ENCODE measurements at regions not wholly inside any gene's neighbourhood (a gene's known extent, or its start where the extent isn't known, plus 50 kb on each side); places are given as distances from the start of the nearest gene placed in this dataset.

DNA sequence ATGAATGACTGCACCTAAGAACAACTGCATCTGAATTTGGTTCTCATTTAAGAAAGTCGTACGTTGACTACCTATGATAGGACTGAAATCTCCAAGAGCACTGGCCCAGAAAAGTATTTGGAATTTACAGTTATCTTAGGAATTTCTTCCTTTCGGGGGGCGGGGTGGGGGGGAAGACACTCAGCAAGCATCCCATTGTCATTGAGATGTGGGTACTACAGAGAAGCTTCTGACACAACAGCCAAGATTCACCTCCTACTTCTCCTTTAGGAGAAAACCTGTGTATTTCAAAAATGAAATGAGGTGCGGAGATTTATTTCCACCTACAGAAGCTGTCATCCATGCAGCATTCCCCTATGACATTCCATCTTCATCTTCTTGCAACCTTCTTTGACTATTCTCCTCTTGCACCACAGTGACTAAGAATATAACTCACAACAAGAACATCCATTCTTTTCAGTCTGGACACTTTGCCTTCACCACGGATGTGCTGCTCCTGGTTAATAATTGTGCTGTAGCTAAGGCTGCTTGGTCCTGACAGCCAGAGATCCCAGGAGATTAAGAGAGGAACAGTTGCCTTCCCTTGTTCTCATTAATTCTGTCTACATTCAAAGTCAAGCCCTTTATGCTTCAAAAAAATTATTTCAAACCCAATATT, 98.4 kb upstream of the FRMD4A start:
- H3K4me2 ChIP-seq (ENCODE audit: low read length), result no peak overlapping the region
- TF ChIP-seq EZH2phosphoT487 (IDR thresholded peaks at IDR 0.05; ENCODE audit: borderline replicate concordance, low read depth, low read length), result no peak
- TF ChIP-seq, protein P1, sequence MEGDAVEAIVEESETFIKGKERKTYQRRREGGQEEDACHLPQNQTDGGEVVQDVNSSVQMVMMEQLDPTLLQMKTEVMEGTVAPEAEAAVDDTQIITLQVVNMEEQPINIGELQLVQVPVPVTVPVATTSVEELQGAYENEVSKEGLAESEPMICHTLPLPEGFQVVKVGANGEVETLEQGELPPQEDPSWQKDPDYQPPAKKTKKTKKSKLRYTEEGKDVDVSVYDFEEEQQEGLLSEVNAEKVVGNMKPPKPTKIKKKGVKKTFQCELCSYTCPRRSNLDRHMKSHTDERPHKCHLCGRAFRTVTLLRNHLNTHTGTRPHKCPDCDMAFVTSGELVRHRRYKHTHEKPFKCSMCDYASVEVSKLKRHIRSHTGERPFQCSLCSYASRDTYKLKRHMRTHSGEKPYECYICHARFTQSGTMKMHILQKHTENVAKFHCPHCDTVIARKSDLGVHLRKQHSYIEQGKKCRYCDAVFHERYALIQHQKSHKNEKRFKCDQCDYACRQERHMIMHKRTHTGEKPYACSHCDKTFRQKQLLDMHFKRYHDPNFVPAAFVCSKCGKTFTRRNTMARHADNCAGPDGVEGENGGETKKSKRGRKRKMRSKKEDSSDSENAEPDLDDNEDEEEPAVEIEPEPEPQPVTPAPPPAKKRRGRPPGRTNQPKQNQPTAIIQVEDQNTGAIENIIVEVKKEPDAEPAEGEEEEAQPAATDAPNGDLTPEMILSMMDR (conservative IDR thresholded peaks at IDR 0.05; ENCODE audit: low read length), result no peak
- H3K79me2 ChIP-seq (ENCODE audit: insufficient read depth, low read depth, low read length), result no peaks in the 10 kb centered on the region
- no TSS peak for BruUV-seq (replicated peaks)
- H2AFZ ChIP-seq (ENCODE audit: low read length), result no peak overlapping the region
- intact Hi-C loops (cut with micrococcal nuclease; ENCODE audit: unreplicated experiment), result no loop called here
- H4K20me1 ChIP-seq (ENCODE audit: insufficient read depth, low read length), result no peaks in the 10 kb centered on the region
- CTCF ChIA-PET (ENCODE audit: unreplicated experiment), result no interaction called here
- H3K27ac ChIP-seq (ENCODE audit: low read depth, low read length, poor library complexity, severe bottlenecking), result no peak overlapping the region
- no peak overlapping the region for H3K4me3 ChIP-seq (ENCODE audit: low read depth, low read length, poor library complexity, severe bottlenecking)
- H3K4me1 ChIP-seq (ENCODE audit: insufficient read depth, low read length, poor library complexity, severe bottlenecking), result no peaks in the 10 kb centered on the region
- H3K36me3 ChIP-seq (ENCODE audit: insufficient read depth, low read length), result no peaks in the 10 kb centered on the region
- no peak for DNase-seq (ENCODE audit: low spot score)
- H3K9me3 ChIP-seq (ENCODE audit: low read length), result no peaks in the 10 kb centered on the region
- H3K9me2 ChIP-seq (ENCODE audit: insufficient read depth, low read length), result no peaks in the 10 kb centered on the region
- POLR2A ChIA-PET, result no interaction called here

DNA sequence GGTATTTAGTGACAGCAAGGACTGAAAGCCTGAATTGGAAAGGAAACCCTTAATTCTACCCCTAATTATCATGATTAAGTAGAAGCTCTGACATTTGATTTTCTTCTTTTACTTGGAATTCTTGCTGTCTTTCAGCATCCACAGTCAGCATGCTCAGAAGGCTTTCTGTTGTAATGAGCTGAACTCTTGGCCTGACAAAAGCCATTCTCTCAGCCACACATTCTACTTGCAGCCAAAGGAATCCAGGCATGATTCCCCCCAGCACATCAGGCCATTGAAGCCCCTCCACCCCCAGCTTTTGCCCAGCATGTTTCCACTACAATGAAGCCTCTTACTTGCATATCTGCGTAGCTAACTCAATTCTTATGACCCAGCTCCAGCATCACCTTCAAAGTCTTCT, 94.3 kb upstream of the FRMD4A start:
- no peak overlapping the region for H3K27ac ChIP-seq (ENCODE audit: low read depth, low read length, poor library complexity, severe bottlenecking)
- H3K4me1 ChIP-seq (ENCODE audit: insufficient read depth, low read length, poor library complexity, severe bottlenecking), result no peaks in the 10 kb centered on the region
- H3K36me3 ChIP-seq (ENCODE audit: insufficient read depth, low read length), result no peaks in the 10 kb centered on the region
- BruUV-seq (replicated peaks), result no TSS peak
- no peak overlapping the region for H3K4me3 ChIP-seq (ENCODE audit: low read depth, low read length, poor library complexity, severe bottlenecking)
- H2AFZ ChIP-seq (ENCODE audit: low read length), result no peak overlapping the region
- H3K79me2 ChIP-seq (ENCODE audit: insufficient read depth, low read depth, low read length), result no peaks in the 10 kb centered on the region
- no peaks in the 10 kb centered on the region for H4K20me1 ChIP-seq (ENCODE audit: insufficient read depth, low read length)
- no peaks in the 10 kb centered on the region for H3K9me3 ChIP-seq (ENCODE audit: low read length)
- DNase-seq (ENCODE audit: low spot score), result no peak
- no peaks in the 10 kb centered on the region for H3K9me2 ChIP-seq (ENCODE audit: insufficient read depth, low read length)
- POLR2A ChIA-PET, result interaction anchor here (0.5 to 0.9 kb wide), 3 partner anchors 9 to 712 kb away, joined by 3 to 4 read pairs (median 3); no protein-coding TSS in a partner anchor
- TF ChIP-seq, protein P1 (conservative IDR thresholded peaks at IDR 0.05; ENCODE audit: low read length), result no peak
- no peak for TF ChIP-seq EZH2phosphoT487 (IDR thresholded peaks at IDR 0.05; ENCODE audit: borderline replicate concordance, low read depth, low read length)
- CTCF ChIA-PET (ENCODE audit: unreplicated experiment), result no interaction called here
- H3K4me2 ChIP-seq (ENCODE audit: low read length), result no peak overlapping the region
- intact Hi-C loops (cut with micrococcal nuclease; ENCODE audit: unreplicated experiment), result no loop called here

DNA sequence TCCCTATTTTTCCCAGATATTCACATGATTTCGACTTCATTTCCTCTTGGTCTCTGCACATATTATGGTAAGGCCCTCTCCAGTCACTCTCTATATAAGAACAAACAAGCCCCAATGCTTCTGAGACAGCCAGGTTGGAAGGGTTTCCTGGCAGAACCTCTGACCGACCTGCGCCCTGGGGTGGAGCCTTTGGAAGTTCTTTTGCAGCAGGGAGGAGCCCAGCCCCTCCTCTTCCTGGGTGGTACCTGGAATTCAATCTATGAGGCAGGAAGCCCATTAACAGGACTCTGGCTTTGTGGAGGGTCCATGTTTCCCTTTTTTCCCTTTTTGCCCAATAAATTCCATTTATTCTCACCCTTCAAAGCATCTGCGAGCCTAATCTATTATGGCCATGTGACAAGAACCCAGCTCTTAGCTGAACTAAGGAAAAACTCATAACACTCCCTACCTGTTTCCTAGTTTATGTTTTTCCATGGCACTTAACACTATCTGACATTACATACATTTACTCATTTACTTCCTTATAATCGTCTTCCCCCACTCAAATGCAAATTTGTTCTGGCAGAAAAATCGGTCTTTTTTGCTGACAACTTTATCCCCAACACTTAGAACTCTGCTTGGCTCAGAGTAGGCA, 92.5 kb upstream of the FRMD4A start:
- Histone ChIP-seq H3K4me3 (ENCODE audit: low read depth, low read length, poor library complexity, severe bottlenecking) (no peak overlapping the region), H3K9me3 (ENCODE audit: low read length) (no peaks in the 10 kb centered on the region), H4K20me1 (ENCODE audit: insufficient read depth, low read length) (no peaks in the 10 kb centered on the region), H3K27ac (ENCODE audit: low read depth, low read length, poor library complexity, severe bottlenecking) (no peak overlapping the region), H3K9me2 (ENCODE audit: insufficient read depth, low read length) (no peaks in the 10 kb centered on the region), H3K4me1 (ENCODE audit: insufficient read depth, low read length, poor library complexity, severe bottlenecking) (no peaks in the 10 kb centered on the region), H3K79me2 (ENCODE audit: insufficient read depth, low read depth, low read length) (no peaks in the 10 kb centered on the region), H2AFZ (ENCODE audit: low read length) (no peak overlapping the region), H3K36me3 (ENCODE audit: insufficient read depth, low read length) (no peaks in the 10 kb centered on the region), H3K4me2 (ENCODE audit: low read length) (no peak overlapping the region)
- POLR2A ChIA-PET, result interaction anchor here (0.8 kb wide), 1 partner anchor 9 kb away, joined by 3 read pairs; no protein-coding TSS in a partner anchor
- intact Hi-C loops (cut with micrococcal nuclease; ENCODE audit: unreplicated experiment), result no loop called here
- CTCF ChIA-PET (ENCODE audit: unreplicated experiment), result no interaction called here
- no peak for TF ChIP-seq EZH2phosphoT487 (IDR thresholded peaks at IDR 0.05; ENCODE audit: borderline replicate concordance, low read depth, low read length)
- TF ChIP-seq, protein P1 (conservative IDR thresholded peaks at IDR 0.05; ENCODE audit: low read length), result no peak
- no peak for DNase-seq (ENCODE audit: low spot score)
- no TSS peak for BruUV-seq (replicated peaks)

Measured in OCI-LY7 (cell line).